ENCODE measurements at regions not wholly inside any gene's neighbourhood (a gene's known extent, or its start where the extent isn't known, plus 50 kb on each side); places are given as distances from the start of the nearest gene placed in this dataset.

DNA sequence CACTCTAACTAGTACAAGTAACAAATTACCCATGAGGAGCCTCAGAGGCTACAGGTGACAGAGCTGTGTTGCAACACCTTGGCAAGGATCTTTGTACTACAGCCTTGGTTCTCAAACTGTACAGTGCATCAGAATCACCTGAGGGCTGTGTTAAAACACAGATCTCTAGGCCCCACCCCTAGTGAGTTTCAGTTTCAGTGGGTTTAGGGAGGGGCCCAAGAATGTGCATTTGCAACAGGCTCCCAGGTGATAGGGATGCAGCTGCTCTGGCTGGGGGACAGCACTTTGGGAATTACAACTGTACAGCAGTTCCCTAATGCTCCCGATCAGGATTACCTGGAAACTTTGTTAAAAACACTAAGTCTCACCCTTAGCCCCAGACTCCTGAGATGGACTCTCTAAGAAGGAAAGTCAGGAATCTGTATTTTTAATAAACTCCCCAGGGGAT is 66.1 kb upstream of the NR2F2 start (continued):
- TF ChIP-seq ZNF563 (CRISPR knock-in tag; IDR thresholded peaks at IDR 0.05) (no peak), ZBTB7A (CRISPR knock-in tag; IDR thresholded peaks at IDR 0.05) (no peak), ZMAT5 (CRISPR knock-in tag; IDR thresholded peaks at IDR 0.05; ENCODE audit: borderline replicate concordance, low read depth) (no peak), JUND (CRISPR knock-in tag; IDR thresholded peaks at IDR 0.05) (no peak), ZBTB7B (CRISPR knock-in tag; IDR thresholded peaks at IDR 0.05) (peak; percentile 44; the same call in 1 of the 2 replicates), NR2F6 (IDR thresholded peaks at IDR 0.05) (no peak), NR2F6 (CRISPR knock-in tag; IDR thresholded peaks at IDR 0.05) (no peak), ZNF598 (CRISPR knock-in tag; IDR thresholded peaks at IDR 0.05; ENCODE audit: borderline replicate concordance) (no peak), ZNF670 (CRISPR knock-in tag; IDR thresholded peaks at IDR 0.05; ENCODE audit: borderline replicate concordance) (no peak), NFIB (CRISPR knock-in tag; IDR thresholded peaks at IDR 0.05; ENCODE audit: borderline replicate concordance) (no peak), SMYD3 (CRISPR knock-in tag; IDR thresholded peaks at IDR 0.05) (no peak), ZNF468 (CRISPR knock-in tag; IDR thresholded peaks at IDR 0.05) (no peak), ZNF75D (CRISPR knock-in tag; IDR thresholded peaks at IDR 0.05; ENCODE audit: borderline replicate concordance) (no peak), MEF2D (CRISPR knock-in tag; IDR thresholded peaks at IDR 0.05) (no peak), ZFP62 (CRISPR knock-in tag; IDR thresholded peaks at IDR 0.05) (no peak), THAP11 (CRISPR knock-in tag; IDR thresholded peaks at IDR 0.05) (no peak; the same call in 1 of the 2 replicates), CEBPG (CRISPR knock-in tag; IDR thresholded peaks at IDR 0.05) (peak; percentile 90), PAX8 (CRISPR knock-in tag; IDR thresholded peaks at IDR 0.05; ENCODE audit: borderline replicate concordance) (no peak), MNT (IDR thresholded peaks at IDR 0.05) (no peak), ARNT2 (CRISPR knock-in tag; IDR thresholded peaks at IDR 0.05; ENCODE audit: low read depth) (no peak), HBP1 (CRISPR knock-in tag; IDR thresholded peaks at IDR 0.05; ENCODE audit: low read depth) (no peak), TBP (CRISPR knock-in tag; IDR thresholded peaks at IDR 0.05) (no peak)
- TF ChIP-seq, protein P1, sequence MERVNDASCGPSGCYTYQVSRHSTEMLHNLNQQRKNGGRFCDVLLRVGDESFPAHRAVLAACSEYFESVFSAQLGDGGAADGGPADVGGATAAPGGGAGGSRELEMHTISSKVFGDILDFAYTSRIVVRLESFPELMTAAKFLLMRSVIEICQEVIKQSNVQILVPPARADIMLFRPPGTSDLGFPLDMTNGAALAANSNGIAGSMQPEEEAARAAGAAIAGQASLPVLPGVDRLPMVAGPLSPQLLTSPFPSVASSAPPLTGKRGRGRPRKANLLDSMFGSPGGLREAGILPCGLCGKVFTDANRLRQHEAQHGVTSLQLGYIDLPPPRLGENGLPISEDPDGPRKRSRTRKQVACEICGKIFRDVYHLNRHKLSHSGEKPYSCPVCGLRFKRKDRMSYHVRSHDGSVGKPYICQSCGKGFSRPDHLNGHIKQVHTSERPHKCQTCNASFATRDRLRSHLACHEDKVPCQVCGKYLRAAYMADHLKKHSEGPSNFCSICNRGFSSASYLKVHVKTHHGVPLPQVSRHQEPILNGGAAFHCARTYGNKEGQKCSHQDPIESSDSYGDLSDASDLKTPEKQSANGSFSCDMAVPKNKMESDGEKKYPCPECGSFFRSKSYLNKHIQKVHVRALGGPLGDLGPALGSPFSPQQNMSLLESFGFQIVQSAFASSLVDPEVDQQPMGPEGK (CRISPR knock-in tag; IDR thresholded peaks at IDR 0.05), result peak; percentile 47; the same call in 1 of the 2 replicates
- TF ChIP-seq, protein P2, sequence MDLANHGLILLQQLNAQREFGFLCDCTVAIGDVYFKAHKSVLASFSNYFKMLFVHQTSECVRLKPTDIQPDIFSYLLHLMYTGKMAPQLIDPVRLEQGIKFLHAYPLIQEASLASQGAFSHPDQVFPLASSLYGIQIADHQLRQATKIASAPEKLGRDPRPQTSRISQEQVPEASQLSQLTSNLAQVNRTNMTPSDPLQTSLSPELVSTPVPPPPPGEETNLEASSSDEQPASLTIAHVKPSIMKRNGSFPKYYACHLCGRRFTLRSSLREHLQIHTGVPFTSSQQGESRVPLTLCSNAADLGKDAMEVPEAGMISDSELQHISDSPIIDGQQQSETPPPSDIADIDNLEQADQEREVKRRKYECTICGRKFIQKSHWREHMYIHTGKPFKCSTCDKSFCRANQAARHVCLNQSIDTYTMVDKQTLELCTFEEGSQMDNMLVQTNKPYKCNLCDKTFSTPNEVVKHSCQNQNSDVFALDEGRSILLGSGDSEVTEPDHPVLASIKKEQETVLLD (CRISPR knock-in tag; IDR thresholded peaks at IDR 0.05; ENCODE audit: low read depth), result no peak
- TF ChIP-seq, protein P3, sequence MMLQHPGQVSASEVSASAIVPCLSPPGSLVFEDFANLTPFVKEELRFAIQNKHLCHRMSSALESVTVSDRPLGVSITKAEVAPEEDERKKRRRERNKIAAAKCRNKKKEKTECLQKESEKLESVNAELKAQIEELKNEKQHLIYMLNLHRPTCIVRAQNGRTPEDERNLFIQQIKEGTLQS (CRISPR knock-in tag; IDR thresholded peaks at IDR 0.05), result peak; percentile 30; the same call in 1 of the 2 replicates
- TF ChIP-seq, protein P4, sequence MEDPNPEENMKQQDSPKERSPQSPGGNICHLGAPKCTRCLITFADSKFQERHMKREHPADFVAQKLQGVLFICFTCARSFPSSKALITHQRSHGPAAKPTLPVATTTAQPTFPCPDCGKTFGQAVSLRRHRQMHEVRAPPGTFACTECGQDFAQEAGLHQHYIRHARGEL (CRISPR knock-in tag; IDR thresholded peaks at IDR 0.05), result no peak
